Neutrophil (primary cell): ENCODE measurements at regions not wholly inside any gene's neighbourhood (a gene's known extent, or its start where the extent isn't known, plus 50 kb on each side); places are given as distances from the start of the nearest gene placed in this dataset.

Experiments used
- H3K27ac ChIP-seq: fragments of 200-600 bp; sonication (generic); 2 replicates; pipeline ENCODE4 v1.5.1; 2016; ENCODE audit warnings: mild to moderate bottlenecking, moderate library complexity
- H3K27me3 ChIP-seq: fragments of 200-600 bp; sonication (generic); 2 replicates; pipeline ENCODE4 v1.6.0; 2016; ENCODE audit warnings: mild to moderate bottlenecking
- H3K36me3 ChIP-seq: fragments of 200-600 bp; sonication (generic); 2 replicates; pipeline ENCODE4 v1.5.1; 2017
- H3K4me1 ChIP-seq, 2 experiments: fragments of 200-600 bp in 1 of 2; sonication (generic) in 1 of 2; 1 replicate in 1 of 2; 2 replicates in 1 of 2; pipeline versions ENCODE4 v1.5.1 to v1.6.1; 2013 to 2016; ENCODE audit warnings: low read depth in 1 of 2, low read length in 1 of 2, mild to moderate bottlenecking in 1 of 2, moderate library complexity in 1 of 2; ENCODE audit not compliant: control insufficient read depth in 1 of 2, insufficient read depth in 1 of 2
- H3K4me3 ChIP-seq, 2 experiments: fragments of 200-600 bp in 1 of 2; sonication (generic) in 1 of 2; 1 replicate in 1 of 2; 2 replicates in 1 of 2; pipeline ENCODE4 v1.5.1; 2013 to 2016; ENCODE audit warnings: low read depth in 1 of 2, low read length in 1 of 2, mild to moderate bottlenecking in 1 of 2, moderate library complexity in 1 of 2
- H3K9me3 ChIP-seq: fragments of 200-600 bp; sonication (generic); 2 replicates; pipeline ENCODE4 v1.5.1; 2016
- TF ChIP-seq, protein P1 (sequence below): fragments of 200-600 bp; sonication (generic); IDR thresholded peaks from 2 replicates; pipeline ENCODE4 v1.5.1; 2016; ENCODE audit warnings: antibody characterized with exemption

GRCh38 chr4:11130195-11130970 lies 298.3 kb downstream of the HS3ST1 start:
- Histone ChIP-seq H3K27me3 (no peaks in the 10 kb centered on the region), H3K9me3 (no peaks in the 10 kb centered on the region), H3K27ac (no peak overlapping the region), H3K4me1 (no peaks in the 10 kb centered on the region), H3K36me3 (no peaks in the 10 kb centered on the region), H3K4me3 (no peak overlapping the region)
- TF ChIP-seq, protein P1, sequence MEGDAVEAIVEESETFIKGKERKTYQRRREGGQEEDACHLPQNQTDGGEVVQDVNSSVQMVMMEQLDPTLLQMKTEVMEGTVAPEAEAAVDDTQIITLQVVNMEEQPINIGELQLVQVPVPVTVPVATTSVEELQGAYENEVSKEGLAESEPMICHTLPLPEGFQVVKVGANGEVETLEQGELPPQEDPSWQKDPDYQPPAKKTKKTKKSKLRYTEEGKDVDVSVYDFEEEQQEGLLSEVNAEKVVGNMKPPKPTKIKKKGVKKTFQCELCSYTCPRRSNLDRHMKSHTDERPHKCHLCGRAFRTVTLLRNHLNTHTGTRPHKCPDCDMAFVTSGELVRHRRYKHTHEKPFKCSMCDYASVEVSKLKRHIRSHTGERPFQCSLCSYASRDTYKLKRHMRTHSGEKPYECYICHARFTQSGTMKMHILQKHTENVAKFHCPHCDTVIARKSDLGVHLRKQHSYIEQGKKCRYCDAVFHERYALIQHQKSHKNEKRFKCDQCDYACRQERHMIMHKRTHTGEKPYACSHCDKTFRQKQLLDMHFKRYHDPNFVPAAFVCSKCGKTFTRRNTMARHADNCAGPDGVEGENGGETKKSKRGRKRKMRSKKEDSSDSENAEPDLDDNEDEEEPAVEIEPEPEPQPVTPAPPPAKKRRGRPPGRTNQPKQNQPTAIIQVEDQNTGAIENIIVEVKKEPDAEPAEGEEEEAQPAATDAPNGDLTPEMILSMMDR, result no peak

DNA sequence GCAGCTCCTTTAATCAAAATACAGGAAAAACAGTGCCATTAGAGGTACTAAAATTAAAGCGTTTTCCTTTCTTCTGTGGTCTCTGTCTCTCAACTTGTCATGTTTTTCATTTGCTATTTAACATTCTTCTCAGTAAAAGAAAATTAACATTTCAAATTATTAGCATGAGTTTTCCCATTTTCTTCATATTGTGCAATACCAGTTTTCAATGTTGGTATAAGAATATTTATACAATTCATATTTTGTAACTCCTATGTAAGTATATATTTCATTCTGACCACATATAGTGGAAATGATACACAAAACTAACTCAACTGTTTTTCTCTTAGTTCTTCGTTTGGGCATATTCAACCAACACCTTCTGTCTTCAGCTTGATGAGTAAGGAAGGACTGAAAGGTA lies 308.3 kb downstream of the HS3ST1 start:
- no peak overlapping the region for H3K27ac ChIP-seq
- no peaks in the 10 kb centered on the region for H3K4me1 ChIP-seq
- H3K36me3 ChIP-seq, result no peaks in the 10 kb centered on the region
- TF ChIP-seq, protein P1, result no peak
- no peak overlapping the region for H3K4me3 ChIP-seq
- H3K9me3 ChIP-seq, result no peaks in the 10 kb centered on the region
- no peaks in the 10 kb centered on the region for H3K27me3 ChIP-seq

GRCh38 chr4:11119474-11119873 lies 309.2 kb downstream of the HS3ST1 start:
- Histone ChIP-seq H3K27ac (no peak overlapping the region), H3K4me1 (no peaks in the 10 kb centered on the region), H3K27me3 (no peaks in the 10 kb centered on the region), H3K36me3 (no peaks in the 10 kb centered on the region), H3K4me3 (no peak overlapping the region), H3K9me3 (no peaks in the 10 kb centered on the region)
- TF ChIP-seq, protein P1, result no peak

- no peak overlapping the region for H3K27ac ChIP-seq
- H3K9me3 ChIP-seq, result no peaks in the 10 kb centered on the region
- H3K4me3 ChIP-seq, result no peak overlapping the region
- H3K27me3 ChIP-seq, result no peaks in the 10 kb centered on the region
- H3K36me3 ChIP-seq, result no peaks in the 10 kb centered on the region
- TF ChIP-seq, protein P1, result no peak
- H3K4me1 ChIP-seq, result no peaks in the 10 kb centered on the region
Measured at GRCh38 chr4:11118513-11118912, 310.2 kb downstream of the HS3ST1 start.

- Histone ChIP-seq H3K27ac (no peak overlapping the region), H3K9me3 (no peaks in the 10 kb centered on the region), H3K36me3 (no peaks in the 10 kb centered on the region), H3K4me3 (no peak overlapping the region), H3K4me1 (no peaks in the 10 kb centered on the region), H3K27me3 (no peaks in the 10 kb centered on the region)
- TF ChIP-seq, protein P1, result no peak
Measured at GRCh38 chr4:11116940-11117339, 311.8 kb downstream of the HS3ST1 start.
